GM21528 (cell line): ENCODE measurements at regions not wholly inside any gene's neighbourhood (a gene's known extent, or its start where the extent isn't known, plus 50 kb on each side); places are given as distances from the start of the nearest gene placed in this dataset.
"Not testable (repeated sequence)": the region's sequence is repeated elsewhere in the genome, so short reads cannot be mapped to it uniquely, and the experiment has no call there.

ENCODE experiments used
- ATAC-seq: cut with Tn5 transposase; IDR thresholded peaks from one replicate; pipeline ENCODE4 v1.9.1; 2021; ENCODE audit warnings: mild to moderate bottlenecking, moderate library complexity; ENCODE audit not compliant: unreplicated experiment, low FRiP score

GRCh38 chr14:83874662-83875061 is 1655.3 kb upstream of the FLRT2 start:
- ATAC-seq = no peak

- no peak for ATAC-seq
Measured at GRCh38 chr14:83883732-83884131, 1646.2 kb upstream of the FLRT2 start.

- no peak for ATAC-seq
Measured at GRCh38 chr14:83885837-83886293, 1644.1 kb upstream of the FLRT2 start.

GRCh38 chr14:83887866-83888265 is 1642.1 kb upstream of the FLRT2 start:
- ATAC-seq = no peak

GRCh38 chr14:83893447-83893846 is 1636.5 kb upstream of the FLRT2 start:
- no peak for ATAC-seq

GRCh38 chr14:83894568-83894967 is 1635.4 kb upstream of the FLRT2 start:
- no peak for ATAC-seq

- not testable (repeated sequence) for ATAC-seq
Measured at GRCh38 chr14:83898558-83898957, 1631.4 kb upstream of the FLRT2 start.

GRCh38 chr14:83899706-83900105 is 1630.2 kb upstream of the FLRT2 start:
- no peak for ATAC-seq

GRCh38 chr14:83905157-83905556 is 1624.8 kb upstream of the FLRT2 start:
- ATAC-seq = no peak

- no peak for ATAC-seq
Measured at GRCh38 chr14:83908419-83908818, 1621.5 kb upstream of the FLRT2 start.

- ATAC-seq = no peak
Measured at GRCh38 chr14:83909507-83909906, 1620.4 kb upstream of the FLRT2 start.

- ATAC-seq = no peak
Measured at GRCh38 chr14:83912032-83912642, 1617.8 kb upstream of the FLRT2 start.

GRCh38 chr14:83913476-83913875 is 1616.5 kb upstream of the FLRT2 start:
- no peak for ATAC-seq

GRCh38 chr14:83918546-83918945 is 1611.4 kb upstream of the FLRT2 start:
- ATAC-seq = no peak

GRCh38 chr14:83919675-83920074 is 1610.3 kb upstream of the FLRT2 start:
- not testable (repeated sequence) for ATAC-seq

GRCh38 chr14:83923842-83924241 is 1606.1 kb upstream of the FLRT2 start:
- no peak for ATAC-seq

GRCh38 chr14:83924259-83924658 is 1605.7 kb upstream of the FLRT2 start:
- ATAC-seq = no peak

- ATAC-seq = no peak
Measured at GRCh38 chr14:83940253-83940652, 1589.7 kb upstream of the FLRT2 start.

- ATAC-seq = no peak
Measured at GRCh38 chr14:83958359-83958758, 1571.6 kb upstream of the FLRT2 start.

GRCh38 chr14:83960832-83961512 is 1569.0 kb upstream of the FLRT2 start:
- no peak for ATAC-seq

GRCh38 chr14:83969998-83970397 is 1559.9 kb upstream of the FLRT2 start:
- ATAC-seq = no peak

GRCh38 chr14:83972631-83973030 is 1557.3 kb upstream of the FLRT2 start:
- ATAC-seq = no peak
